ENCODE measurements at regions not wholly inside any gene's neighbourhood (a gene's known extent, or its start where the extent isn't known, plus 50 kb on each side); places are given as distances from the start of the nearest gene placed in this dataset.

GRCh38 chr2:7900593-7900992 is 781.3 kb upstream of the ID2 start:
- in situ Hi-C loops (cut with HindIII; ENCODE audit: low sequenced_read_pairs) = no loop called here

GRCh38 chr2:7902251-7902765 is 779.5 kb upstream of the ID2 start:
- in situ Hi-C loops (cut with HindIII; ENCODE audit: low sequenced_read_pairs) = no loop called here

- in situ Hi-C loops (cut with HindIII; ENCODE audit: low sequenced_read_pairs) = no loop called here
These were observed 777.5 kb upstream of the ID2 start for GRCh38 chr2:7904319-7904718.

- in situ Hi-C loops (cut with HindIII; ENCODE audit: low sequenced_read_pairs) = no loop called here
These were observed 776.1 kb upstream of the ID2 start for GRCh38 chr2:7905756-7906155.

GRCh38 chr2:7906431-7906830 is 775.4 kb upstream of the ID2 start:
- in situ Hi-C loops (cut with HindIII; ENCODE audit: low sequenced_read_pairs) = no loop called here

GRCh38 chr2:7907041-7907440 is 774.8 kb upstream of the ID2 start:
- in situ Hi-C loops (cut with HindIII; ENCODE audit: low sequenced_read_pairs) = no loop called here

- in situ Hi-C loops (cut with HindIII; ENCODE audit: low sequenced_read_pairs) = no loop called here
These were observed 771.1 kb upstream of the ID2 start for GRCh38 chr2:7910752-7911151.

GRCh38 chr2:7911196-7911595 is 770.7 kb upstream of the ID2 start:
- in situ Hi-C loops (cut with HindIII; ENCODE audit: low sequenced_read_pairs) = no loop called here

GRCh38 chr2:7913974-7914373 is 767.9 kb upstream of the ID2 start:
- in situ Hi-C loops (cut with HindIII; ENCODE audit: low sequenced_read_pairs) = no loop called here

GRCh38 chr2:7915302-7916091 is 766.4 kb upstream of the ID2 start:
- in situ Hi-C loops (cut with HindIII; ENCODE audit: low sequenced_read_pairs) = no loop called here

GRCh38 chr2:7916670-7917069 is 765.2 kb upstream of the ID2 start:
- in situ Hi-C loops (cut with HindIII; ENCODE audit: low sequenced_read_pairs) = no loop called here

GRCh38 chr2:7919510-7919909 is 762.3 kb upstream of the ID2 start:
- in situ Hi-C loops (cut with HindIII; ENCODE audit: low sequenced_read_pairs) = no loop called here

GRCh38 chr2:7924023-7924762 is 757.7 kb upstream of the ID2 start:
- in situ Hi-C loops (cut with HindIII; ENCODE audit: low sequenced_read_pairs) = no loop called here

GRCh38 chr2:7925506-7925905 is 756.4 kb upstream of the ID2 start:
- in situ Hi-C loops (cut with HindIII; ENCODE audit: low sequenced_read_pairs) = no loop called here

GRCh38 chr2:7927691-7928090 is 754.2 kb upstream of the ID2 start:
- in situ Hi-C loops (cut with HindIII; ENCODE audit: low sequenced_read_pairs) = no loop called here

GRCh38 chr2:7929281-7929680 is 752.6 kb upstream of the ID2 start:
- in situ Hi-C loops (cut with HindIII; ENCODE audit: low sequenced_read_pairs) = no loop called here

GRCh38 chr2:7930800-7931635 is 750.8 kb upstream of the ID2 start:
- in situ Hi-C loops (cut with HindIII; ENCODE audit: low sequenced_read_pairs) = no loop called here

GRCh38 chr2:7931808-7932207 is 750.0 kb upstream of the ID2 start:
- in situ Hi-C loops (cut with HindIII; ENCODE audit: low sequenced_read_pairs) = no loop called here

- in situ Hi-C loops (cut with HindIII; ENCODE audit: low sequenced_read_pairs) = no loop called here
These were observed 748.2 kb upstream of the ID2 start for GRCh38 chr2:7933672-7934071.

- in situ Hi-C loops (cut with HindIII; ENCODE audit: low sequenced_read_pairs) = no loop called here
These were observed 747.4 kb upstream of the ID2 start for GRCh38 chr2:7934476-7934875.

- in situ Hi-C loops (cut with HindIII; ENCODE audit: low sequenced_read_pairs) = no loop called here
These were observed 744.8 kb upstream of the ID2 start for GRCh38 chr2:7937082-7937481.
